Fibroblast of lung (primary cell): ENCODE measurements at regions not wholly inside any gene's neighbourhood (a gene's known extent, or its start where the extent isn't known, plus 50 kb on each side); places are given as distances from the start of the nearest gene placed in this dataset.

Experiments
- DNase-seq, 2 donors: peaks; one replicate each; pipeline versions ENCODE4 v3.0.0 to v3.0.0-alpha.2; 2010; ENCODE audit warnings: low read depth in 2 of 2
- H2AFZ ChIP-seq: 2 replicates; pipeline ENCODE4 v1.5.1; 2012; ENCODE audit warnings: low read length, control low read depth, inconsistent platforms
- H3K27ac ChIP-seq: 2 replicates; pipeline ENCODE4 v1.5.1; 2011; ENCODE audit warnings: low read length, control low read depth; ENCODE audit not compliant: insufficient read depth
- H3K27me3 ChIP-seq: 2 replicates; pipeline ENCODE4 v1.5.1; 2011; ENCODE audit warnings: mild to moderate bottlenecking, low read length; ENCODE audit not compliant: control insufficient read depth, insufficient read depth
- H3K36me3 ChIP-seq: 2 replicates; pipeline ENCODE4 v1.5.1; 2011; ENCODE audit warnings: low read length; ENCODE audit not compliant: control insufficient read depth, insufficient read depth
- H3K4me1 ChIP-seq: 2 replicates; pipeline ENCODE4 v1.5.1; 2011; ENCODE audit warnings: low read length; ENCODE audit not compliant: control insufficient read depth, insufficient read depth; ENCODE audit errors: extremely low read depth
- H3K4me2 ChIP-seq: 2 replicates; pipeline ENCODE4 v1.5.1; 2011; ENCODE audit warnings: low read length, control low read depth; ENCODE audit not compliant: insufficient read depth; ENCODE audit errors: extremely low read depth
- H3K4me3 ChIP-seq, 4 experiments: fragments of 200-600 bp in 1 of 4; sonication (generic) in 1 of 4; replicated peaks in 1 of 4; 2 replicates each; pipeline ENCODE4 v1.5.1; 2011 to 2016; ENCODE audit warnings: low read length in 4 of 4, low read depth in 3 of 4, mild to moderate bottlenecking in 3 of 4, control low read depth in 2 of 4, inconsistent platforms in 1 of 4, mixed read lengths in 1 of 4; ENCODE audit not compliant: insufficient read depth in 1 of 4; ENCODE audit errors: control extremely low read depth in 1 of 4
- H3K79me2 ChIP-seq: 2 replicates; pipeline ENCODE4 v1.5.1; 2012; ENCODE audit warnings: mild to moderate bottlenecking, low read length, inconsistent platforms; ENCODE audit not compliant: control insufficient read depth, insufficient read depth
- H3K9ac ChIP-seq: 2 replicates; pipeline ENCODE4 v1.5.1; 2011; ENCODE audit warnings: mild to moderate bottlenecking, low read length, control low read depth; ENCODE audit not compliant: insufficient read depth
- H3K9me3 ChIP-seq: 2 replicates; pipeline ENCODE4 v1.5.1; 2012; ENCODE audit warnings: low read depth, low read length; ENCODE audit not compliant: control insufficient read depth, insufficient read depth
- H4K20me1 ChIP-seq: 2 replicates; pipeline ENCODE4 v1.5.1; 2011; ENCODE audit warnings: low read length; ENCODE audit not compliant: control insufficient read depth, insufficient read depth; ENCODE audit errors: extremely low read depth
- EZH2 ChIP-seq: IDR thresholded peaks from 2 replicates; pipeline ENCODE4 v1.5.1; 2012; ENCODE audit warnings: low read length, control low read depth, mild to moderate bottlenecking; ENCODE audit errors: missing control alignments
- TF ChIP-seq, protein P1 (sequence below), 2 donors: IDR thresholded peaks in 1 of 2; conservative IDR thresholded peaks in 1 of 2; 1 replicate in 1 of 2; 2 replicates in 1 of 2; pipeline ENCODE4 v1.5.1; 2011 to 2012; ENCODE audit warnings: low read length in 2 of 2, control low read depth in 1 of 2, inconsistent platforms in 1 of 2, low read depth in 1 of 2, mild to moderate bottlenecking in 1 of 2

GRCh38 chr12:84692071-84692470 lies 220.5 kb downstream of the SLC6A15 start:
- Histone ChIP-seq H3K79me2 (no peaks in the 10 kb centered on the region), H3K36me3 (no peaks in the 10 kb centered on the region), H3K4me1 (no peaks in the 10 kb centered on the region), H3K27me3 (no peaks in the 10 kb centered on the region), H4K20me1 (no peaks in the 10 kb centered on the region), H3K4me3 (no peak overlapping the region), H3K4me2 (no peak overlapping the region), H3K9me3 (no peaks in the 10 kb centered on the region), H3K27ac (no peak overlapping the region), H3K9ac (no peak overlapping the region), H2AFZ (no peak overlapping the region)
- DNase-seq: no peak
- no peak for TF ChIP-seq EZH2
- TF ChIP-seq, protein P1, sequence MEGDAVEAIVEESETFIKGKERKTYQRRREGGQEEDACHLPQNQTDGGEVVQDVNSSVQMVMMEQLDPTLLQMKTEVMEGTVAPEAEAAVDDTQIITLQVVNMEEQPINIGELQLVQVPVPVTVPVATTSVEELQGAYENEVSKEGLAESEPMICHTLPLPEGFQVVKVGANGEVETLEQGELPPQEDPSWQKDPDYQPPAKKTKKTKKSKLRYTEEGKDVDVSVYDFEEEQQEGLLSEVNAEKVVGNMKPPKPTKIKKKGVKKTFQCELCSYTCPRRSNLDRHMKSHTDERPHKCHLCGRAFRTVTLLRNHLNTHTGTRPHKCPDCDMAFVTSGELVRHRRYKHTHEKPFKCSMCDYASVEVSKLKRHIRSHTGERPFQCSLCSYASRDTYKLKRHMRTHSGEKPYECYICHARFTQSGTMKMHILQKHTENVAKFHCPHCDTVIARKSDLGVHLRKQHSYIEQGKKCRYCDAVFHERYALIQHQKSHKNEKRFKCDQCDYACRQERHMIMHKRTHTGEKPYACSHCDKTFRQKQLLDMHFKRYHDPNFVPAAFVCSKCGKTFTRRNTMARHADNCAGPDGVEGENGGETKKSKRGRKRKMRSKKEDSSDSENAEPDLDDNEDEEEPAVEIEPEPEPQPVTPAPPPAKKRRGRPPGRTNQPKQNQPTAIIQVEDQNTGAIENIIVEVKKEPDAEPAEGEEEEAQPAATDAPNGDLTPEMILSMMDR (conservative IDR thresholded peaks at IDR 0.05 in 1 of 2, IDR thresholded peaks at IDR 0.05 in 1 of 2; ENCODE audit: low read depth in 1 of 2, low read length in 2 of 2): no peak

DNA sequence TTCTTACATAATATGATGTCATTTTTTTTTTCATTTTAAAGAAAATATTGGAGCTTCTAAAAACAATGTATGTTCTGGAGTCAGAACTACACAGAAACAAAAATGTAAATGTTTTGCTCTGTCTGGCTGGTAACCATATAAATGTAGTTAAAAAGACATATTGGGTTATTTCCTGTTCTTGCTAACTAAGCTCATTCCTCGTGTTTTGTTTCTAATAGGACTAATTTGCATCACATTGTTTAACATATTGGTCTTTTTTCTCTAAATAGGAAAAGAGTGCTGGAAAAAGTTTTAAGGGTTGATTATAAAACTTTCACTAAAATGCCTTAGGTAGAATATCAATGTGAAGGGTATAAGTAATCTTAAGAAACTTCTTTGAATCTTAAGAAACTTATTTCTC lies 221.3 kb downstream of the SLC6A15 start:
- Histone ChIP-seq H3K79me2 (no peaks in the 10 kb centered on the region), H4K20me1 (no peaks in the 10 kb centered on the region), H3K4me2 (no peak overlapping the region), H2AFZ (no peak overlapping the region), H3K27me3 (no peaks in the 10 kb centered on the region), H3K4me1 (no peaks in the 10 kb centered on the region), H3K4me3 (no peak overlapping the region), H3K36me3 (no peaks in the 10 kb centered on the region), H3K9me3 (no peaks in the 10 kb centered on the region), H3K9ac (no peak overlapping the region), H3K27ac (no peak overlapping the region)
- no peak for DNase-seq
- TF ChIP-seq, protein P1 (conservative IDR thresholded peaks at IDR 0.05 in 1 of 2, IDR thresholded peaks at IDR 0.05 in 1 of 2; ENCODE audit: low read depth in 1 of 2, low read length in 2 of 2): no peak
- TF ChIP-seq EZH2: no peak

GRCh38 chr12:84689638-84690037 lies 223.0 kb downstream of the SLC6A15 start:
- no peak for DNase-seq
- Histone ChIP-seq H3K27ac (no peak overlapping the region), H3K27me3 (no peaks in the 10 kb centered on the region), H4K20me1 (no peaks in the 10 kb centered on the region), H3K4me2 (no peak overlapping the region), H3K4me1 (no peaks in the 10 kb centered on the region), H3K79me2 (no peaks in the 10 kb centered on the region), H3K4me3 (no peak overlapping the region), H3K9ac (no peak overlapping the region), H3K9me3 (no peaks in the 10 kb centered on the region), H3K36me3 (no peaks in the 10 kb centered on the region), H2AFZ (no peak overlapping the region)
- no peak for TF ChIP-seq EZH2
- TF ChIP-seq, protein P1 (conservative IDR thresholded peaks at IDR 0.05 in 1 of 2, IDR thresholded peaks at IDR 0.05 in 1 of 2; ENCODE audit: low read depth in 1 of 2, low read length in 2 of 2): no peak
